ENCODE measurements at regions not wholly inside any gene's neighbourhood (a gene's known extent, or its start where the extent isn't known, plus 50 kb on each side); places are given as distances from the start of the nearest gene placed in this dataset.
"Not testable (repeated sequence)": the region's sequence is repeated elsewhere in the genome, so short reads cannot be mapped to it uniquely, and the experiment has no call there.

- no peak for DNase-seq
These were observed 83.8 kb upstream of the HNF1B start for GRCh38 chr17:37828651-37829124.

- DNase-seq: no peak
These were observed 83.2 kb upstream of the HNF1B start for GRCh38 chr17:37827905-37828650.

- DNase-seq: peak; percentile 21
These were observed 81.9 kb upstream of the HNF1B start for GRCh38 chr17:37826497-37827430.

DNA sequence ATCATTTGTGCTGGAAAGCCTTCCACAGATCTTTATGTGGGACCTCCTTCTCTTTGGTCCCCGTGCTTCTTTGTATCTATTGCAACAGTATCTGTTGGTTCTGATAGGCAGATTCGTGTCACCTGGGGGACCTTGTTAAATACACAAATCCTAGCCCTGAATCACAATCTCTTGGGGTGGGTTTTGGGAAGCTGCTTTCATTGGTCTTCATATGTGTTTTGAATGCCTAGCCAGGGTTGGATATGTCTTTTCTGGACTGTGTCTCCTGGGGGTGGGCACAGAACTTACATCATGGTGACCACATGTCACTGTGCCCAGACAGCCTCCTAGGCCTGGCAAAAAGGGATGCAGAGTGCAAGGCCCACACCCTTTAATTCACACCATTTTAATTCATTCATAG, 81.0 kb upstream of the HNF1B start:
- no peak for DNase-seq

- DNase-seq: no peak
These were observed 80.0 kb upstream of the HNF1B start for GRCh38 chr17:37824534-37825485.

DNA sequence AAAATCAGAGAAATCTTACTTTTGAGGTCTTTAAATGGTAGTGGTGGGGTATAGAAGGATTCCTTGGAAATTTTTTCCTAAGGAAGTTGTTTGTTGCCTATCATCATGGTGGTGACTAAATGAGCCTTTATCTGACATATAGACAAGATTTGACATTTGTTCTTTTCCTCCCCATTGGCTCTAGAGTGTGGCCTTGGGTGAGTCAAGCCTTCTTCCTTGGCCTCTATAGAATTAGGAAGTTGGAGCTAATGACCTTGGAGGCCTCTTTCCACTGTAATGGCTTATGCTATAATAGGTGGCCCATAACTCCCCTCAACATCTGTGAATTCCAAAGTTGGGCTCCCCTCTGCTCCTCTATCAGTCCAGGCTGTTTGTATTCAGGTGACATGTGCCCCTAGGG, 79.1 kb upstream of the HNF1B start:
- no peak for DNase-seq

DNA sequence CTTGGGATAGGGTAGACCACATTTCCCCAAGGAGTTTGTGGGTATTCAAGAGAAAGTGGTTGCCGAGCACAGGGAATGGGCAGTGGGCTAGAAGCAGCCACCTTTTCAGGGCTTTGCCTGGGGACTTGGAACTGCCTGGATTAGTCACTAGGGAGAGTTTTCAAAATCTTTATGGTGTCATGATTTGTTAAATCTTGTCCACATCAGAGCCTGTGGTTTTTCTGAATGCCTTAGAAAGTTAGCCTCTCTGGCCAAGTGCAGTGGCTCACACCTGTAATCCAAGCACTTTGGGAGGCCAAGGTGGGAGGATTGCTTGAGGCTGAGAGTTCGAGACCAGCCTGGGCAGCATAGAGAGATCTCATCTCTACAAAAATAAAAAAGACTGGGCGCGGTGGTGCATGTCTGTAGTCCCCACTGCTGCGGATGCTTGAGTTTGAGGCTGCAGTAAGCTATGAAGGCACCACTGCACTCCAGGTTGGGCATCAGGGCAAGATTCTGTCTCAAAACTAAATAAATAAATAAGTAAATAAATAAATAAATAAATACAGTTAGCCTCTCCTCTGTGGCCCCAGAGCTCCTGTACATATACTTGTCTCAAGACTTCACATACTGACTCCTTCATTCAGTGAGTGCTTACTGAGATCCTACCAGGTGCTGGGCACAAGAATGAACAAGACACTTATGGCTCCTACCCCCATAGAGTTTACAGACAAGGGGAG, 76.3 kb upstream of the HNF1B start:
- no peak for DNase-seq

- DNase-seq: no peak
These were observed 75.6 kb upstream of the HNF1B start for GRCh38 chr17:37820313-37820994.

DNA sequence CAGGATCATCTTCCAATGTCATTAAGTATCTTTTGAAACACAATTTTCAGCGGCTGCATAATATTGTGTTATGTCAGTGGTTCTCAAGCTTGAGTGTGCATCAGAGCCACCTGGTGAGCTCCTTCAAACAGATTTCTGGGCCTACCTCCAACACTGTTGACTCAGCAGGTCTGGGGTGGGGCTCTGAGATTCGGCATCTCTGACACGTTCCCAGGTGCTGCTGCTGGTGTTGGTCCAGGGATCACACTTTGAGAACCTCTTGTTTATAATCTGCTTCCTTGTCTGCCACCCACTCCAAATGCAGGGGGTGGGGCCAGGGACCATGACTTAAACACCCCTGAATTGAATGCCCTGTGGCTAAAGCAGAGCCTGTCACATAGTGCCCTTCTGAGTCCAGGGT, 73.8 kb upstream of the HNF1B start:
- DNase-seq: peak; percentile 82

GRCh38 chr17:37816950-37817349, 72.1 kb upstream of the HNF1B start:
- DNase-seq: no peak

GRCh38 chr17:37815536-37815935, 70.7 kb upstream of the HNF1B start:
- no peak for DNase-seq

- no peak for DNase-seq
These were observed 68.9 kb upstream of the HNF1B start for GRCh38 chr17:37813751-37814150.

- not testable (repeated sequence) for DNase-seq
These were observed 64.0 kb upstream of the HNF1B start for GRCh38 chr17:37808846-37809245.

- no peak for DNase-seq
These were observed 58.0 kb upstream of the HNF1B start for GRCh38 chr17:37802712-37803416.

- no peak for DNase-seq
These were observed 57.3 kb upstream of the HNF1B start for GRCh38 chr17:37802061-37802595.

DNA sequence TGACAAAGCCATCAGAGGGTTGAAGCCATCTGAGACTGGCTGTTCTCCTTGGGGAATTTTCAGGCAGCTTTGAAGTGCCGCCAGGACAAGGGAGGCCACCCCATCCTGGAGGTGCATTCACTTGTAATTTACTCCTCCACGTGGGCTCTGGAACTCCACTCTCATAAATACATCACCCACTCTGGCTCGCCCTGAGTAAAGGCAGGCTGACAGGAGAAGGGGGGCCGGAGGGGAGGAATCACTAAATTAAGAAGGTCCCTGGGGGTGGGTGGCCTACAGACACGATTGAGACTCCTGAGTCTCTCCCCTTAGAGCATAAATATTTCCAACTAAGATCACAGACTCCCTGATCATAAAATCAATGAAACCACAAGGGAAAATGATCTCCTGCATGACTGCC, 56.3 kb upstream of the HNF1B start:
- no peak for DNase-seq

DNA sequence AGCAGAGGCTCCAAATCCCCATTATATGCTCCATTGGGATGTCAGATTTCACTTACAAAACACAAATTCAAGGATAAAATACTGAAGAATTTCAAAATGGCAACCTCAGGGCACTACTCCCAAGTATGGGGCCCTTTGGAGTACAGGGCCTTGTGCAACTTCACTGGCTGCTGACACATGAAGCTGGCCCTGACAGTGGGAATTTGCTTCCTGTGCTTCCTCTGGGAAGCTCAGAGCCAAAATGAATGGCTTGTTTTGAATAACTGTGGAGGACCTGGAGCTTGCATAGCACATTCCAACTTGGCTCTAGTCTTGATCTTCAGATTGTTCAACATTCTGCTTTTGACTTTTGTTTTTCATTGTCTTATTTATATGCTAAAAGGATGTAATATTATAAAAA, 52.3 kb upstream of the HNF1B start:
- no peak for DNase-seq

GRCh38 chr17:37796076-37796475, 51.2 kb upstream of the HNF1B start:
- no peak for DNase-seq
